ENCODE measurements at regions not wholly inside any gene's neighbourhood (a gene's known extent, or its start where the extent isn't known, plus 50 kb on each side); places are given as distances from the start of the nearest gene placed in this dataset.

DNA sequence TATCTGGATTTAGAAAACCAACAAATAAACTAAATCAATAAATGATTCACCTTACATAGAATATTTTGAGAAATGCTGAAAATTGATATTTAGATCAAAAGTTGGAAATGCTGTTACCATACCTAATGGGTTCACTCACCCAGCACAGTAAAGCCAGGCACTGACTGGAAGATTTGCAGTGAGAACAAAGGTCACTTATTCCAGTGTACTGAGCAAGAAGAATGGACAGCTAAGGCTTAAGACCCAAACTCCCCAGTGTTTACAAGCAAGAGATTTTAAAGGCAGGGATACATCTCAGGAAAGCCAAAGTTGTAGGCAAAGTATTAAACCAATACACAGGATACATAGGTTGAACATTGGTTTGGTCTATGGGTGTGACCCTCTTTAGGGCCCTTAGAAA is 523.9 kb upstream of the PCDH9 start:
- DNase-seq: no peak

DNA sequence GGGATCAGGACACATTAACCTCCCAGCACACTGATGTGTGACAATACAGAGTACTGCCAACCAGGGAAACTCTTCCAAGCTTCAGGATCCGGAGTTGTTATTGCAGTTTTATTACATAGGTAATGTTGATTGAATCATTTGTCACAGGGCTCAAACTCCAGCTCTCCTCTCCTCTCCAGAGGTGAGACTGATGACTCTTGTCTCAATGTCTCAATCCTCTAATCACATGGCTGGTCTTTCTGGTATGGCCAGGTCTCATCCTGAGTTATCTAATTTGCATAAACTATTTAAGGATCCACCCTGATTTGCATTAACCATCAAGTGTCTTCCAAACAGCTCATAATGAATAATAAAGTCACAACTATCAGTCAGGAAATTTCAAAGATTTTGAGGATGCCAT is 522.6 kb upstream of the PCDH9 start:
- no peak for DNase-seq

DNA sequence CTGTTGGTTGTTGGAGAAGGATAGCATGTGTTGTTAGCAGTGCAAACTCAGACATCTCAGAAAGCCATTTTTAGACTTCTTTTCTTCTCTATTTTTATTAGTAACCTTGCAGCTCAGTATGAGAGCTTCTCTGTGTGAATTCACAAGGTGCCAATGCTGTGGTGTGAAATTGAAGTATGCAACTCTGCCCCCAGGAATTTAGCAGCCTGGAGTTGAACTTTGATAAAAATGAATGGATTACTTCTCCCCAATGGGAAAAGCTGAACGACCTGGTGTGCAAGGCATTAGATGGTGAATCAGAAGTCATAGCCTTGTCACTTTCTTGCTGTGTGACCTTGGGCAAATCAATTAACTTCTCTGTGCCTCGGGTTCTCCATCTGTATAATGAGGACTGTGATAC is 512.3 kb upstream of the PCDH9 start:
- DNase-seq: no peak

DNA sequence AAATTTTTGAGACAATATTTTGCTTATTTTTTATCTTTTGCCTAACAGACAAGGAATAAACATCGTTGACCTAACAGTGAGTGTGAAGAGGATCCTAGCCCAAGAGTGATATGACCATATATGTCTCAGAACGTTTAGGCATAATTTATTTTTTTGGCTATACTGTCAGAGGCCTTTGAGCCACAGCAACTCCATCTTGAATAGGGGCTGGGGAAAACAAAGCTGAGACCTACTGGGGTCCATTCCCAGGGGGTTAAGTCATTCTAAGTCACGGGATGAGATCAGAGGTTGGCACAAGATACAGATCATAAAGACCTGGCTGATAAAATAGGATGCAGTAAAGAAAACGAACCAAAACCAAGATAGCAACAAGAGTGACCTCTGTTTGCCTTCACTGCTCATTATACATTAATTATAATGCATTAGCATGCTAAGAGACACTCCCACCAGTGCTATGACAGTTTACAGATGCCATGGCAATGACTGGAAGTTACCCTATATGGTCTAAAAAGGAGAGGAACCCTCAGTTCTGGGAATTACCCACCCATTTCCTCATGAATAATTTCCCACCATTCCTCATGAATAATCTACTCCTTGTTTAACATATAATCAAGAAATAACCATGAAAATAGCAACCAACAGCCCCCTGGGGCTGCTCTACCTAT is 510.9 kb upstream of the PCDH9 start:
- DNase-seq: no peak

DNA sequence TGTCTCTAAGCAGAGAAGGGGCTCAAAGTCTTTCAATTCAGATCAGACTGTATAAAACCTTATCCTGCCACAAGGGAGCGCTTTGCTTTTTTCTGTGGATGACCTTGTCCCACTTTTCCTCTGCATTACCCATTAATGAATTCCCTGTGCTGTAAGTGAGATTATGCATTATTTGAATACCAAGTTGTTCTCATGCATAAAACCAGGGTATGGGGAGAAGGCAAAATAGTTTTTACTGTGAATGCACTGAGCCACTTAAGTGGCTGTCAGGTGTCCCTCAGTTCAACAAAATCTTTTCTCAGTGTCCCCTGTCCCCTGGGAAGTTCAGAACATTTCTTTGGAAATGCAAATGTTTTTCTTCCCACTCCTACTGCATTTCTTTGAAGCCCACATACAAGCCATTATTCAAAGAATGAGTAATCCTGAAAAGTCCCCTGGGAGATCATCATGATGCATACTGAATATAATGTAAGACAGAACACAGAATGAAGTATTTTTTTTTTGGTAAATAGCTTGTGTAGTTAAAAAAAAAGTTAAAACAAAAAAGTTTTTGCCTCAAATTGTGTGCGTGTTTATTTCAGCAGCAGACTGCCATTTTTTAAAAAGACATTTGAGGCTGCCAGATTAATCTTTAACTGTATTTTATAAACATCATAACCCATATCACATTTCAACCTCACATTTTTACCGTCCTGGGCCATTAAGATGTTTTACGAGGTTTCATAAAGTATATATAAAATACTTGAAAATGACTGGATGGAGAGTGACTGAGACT is 506.7 kb upstream of the PCDH9 start:
- DNase-seq: no peak

DNA sequence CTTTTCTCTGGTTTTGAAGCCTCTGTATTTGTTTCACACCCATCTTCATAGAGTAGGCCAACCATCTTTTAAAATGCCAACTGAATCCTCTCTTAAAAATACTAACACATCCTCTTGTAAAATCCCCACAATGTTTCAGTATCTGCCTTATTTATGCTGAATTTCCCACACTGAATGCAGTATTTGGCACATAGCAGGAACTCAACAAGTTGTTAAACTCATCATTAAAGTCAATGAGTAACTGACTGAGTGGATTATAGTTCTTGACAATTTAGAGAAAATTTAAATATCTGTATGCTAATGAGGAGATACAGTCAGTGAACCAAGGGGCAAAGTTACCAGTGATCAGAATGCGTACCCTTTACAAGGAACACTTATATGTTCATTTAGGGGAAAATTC is 505.5 kb upstream of the PCDH9 start:
- DNase-seq: no peak

DNA sequence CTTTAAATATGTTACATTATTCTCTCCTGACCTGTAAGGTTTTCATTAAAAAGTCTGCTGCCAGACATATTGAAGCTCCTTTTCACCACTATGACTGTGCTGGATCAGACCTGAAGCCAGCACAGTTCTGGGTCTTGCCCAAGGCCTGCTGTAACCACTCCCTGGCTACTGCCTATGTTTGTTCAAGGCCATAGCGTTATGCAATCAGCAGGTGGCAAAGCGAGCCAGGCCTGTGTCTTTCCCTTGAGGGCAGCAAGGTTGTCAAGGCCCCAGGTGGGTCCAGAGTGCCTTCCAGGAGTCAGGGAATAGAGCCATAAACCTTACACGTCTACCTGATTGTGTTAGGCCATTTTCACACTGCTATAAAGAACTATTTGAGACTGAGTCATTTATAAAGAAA is 496.8 kb upstream of the PCDH9 start:
- no peak for DNase-seq

DNA sequence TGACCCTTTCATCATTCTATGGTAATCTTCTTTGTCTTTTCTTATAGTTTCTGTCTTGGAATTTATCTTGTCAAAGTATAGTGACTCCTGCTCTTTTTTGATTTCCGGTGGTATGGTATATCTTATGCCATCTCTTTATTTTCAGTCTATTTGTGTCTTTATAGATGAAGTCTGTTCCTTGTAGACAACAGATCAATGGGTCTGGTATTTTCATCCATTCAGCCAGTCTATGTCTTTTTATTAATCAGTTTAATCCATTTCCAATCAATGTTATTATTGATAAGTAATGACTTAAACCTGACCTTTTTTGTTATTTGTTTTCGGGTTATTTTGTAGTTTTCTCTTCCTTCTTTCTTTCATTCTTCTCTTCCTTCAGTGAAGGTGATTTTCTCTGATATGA is 495.9 kb upstream of the PCDH9 start:
- no peak for DNase-seq

DNA sequence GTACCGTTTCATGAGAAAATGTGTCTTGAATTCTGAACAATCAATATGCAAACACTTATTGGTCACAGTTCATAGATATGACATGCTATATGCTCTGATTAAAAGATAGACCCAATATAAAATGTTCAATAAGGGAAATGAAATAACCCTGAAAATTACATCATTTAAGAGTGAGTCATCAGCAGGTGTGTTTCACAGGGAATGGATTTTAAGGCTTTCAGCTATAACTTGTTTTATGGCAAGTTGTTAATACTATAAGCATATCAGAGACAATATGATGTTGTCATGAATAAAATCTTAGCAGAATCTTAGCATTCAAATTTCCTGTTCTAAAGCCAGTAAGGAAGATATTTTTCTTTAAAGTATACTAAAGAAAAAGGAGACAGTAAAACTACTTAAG is 483.4 kb upstream of the PCDH9 start:
- DNase-seq: no peak

DNA sequence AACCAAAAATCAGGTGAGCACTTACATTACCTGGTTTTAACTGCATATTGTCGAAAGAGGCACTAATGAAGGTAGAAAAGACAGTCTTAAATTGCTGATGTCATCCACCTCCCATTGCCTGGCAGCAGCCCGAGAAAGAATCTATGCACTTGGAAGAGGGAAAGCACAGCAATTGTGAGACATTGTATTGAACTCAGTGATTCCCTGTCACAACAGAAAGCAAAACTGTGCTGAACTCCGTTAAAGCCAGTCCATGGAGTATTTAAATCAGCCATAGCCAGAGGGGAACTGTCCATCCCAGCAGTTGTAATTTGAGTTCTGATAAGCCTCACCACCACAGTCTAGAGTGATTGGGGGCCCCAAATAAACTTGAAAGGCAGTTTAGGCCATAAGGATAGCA is 466.6 kb upstream of the PCDH9 start:
- DNase-seq: no peak

DNA sequence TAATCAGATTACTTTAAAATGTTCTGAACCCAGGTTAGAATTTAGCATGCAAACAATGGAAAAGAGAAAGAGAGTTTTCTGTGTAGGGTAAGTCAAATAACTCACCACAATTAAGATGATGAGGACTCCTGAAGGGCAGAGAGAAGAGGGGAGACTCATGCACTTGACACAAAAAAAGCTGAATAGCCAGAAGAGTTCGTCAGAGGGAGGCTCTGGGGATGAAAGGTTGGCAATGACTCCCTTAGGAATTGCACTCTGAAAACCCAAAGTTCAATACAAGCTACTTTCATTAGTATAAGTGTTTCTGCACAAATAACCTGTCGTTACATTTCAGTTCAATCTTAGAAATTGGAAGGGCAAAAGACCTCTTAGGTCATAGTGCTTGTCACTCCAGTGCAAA is 434.4 kb upstream of the PCDH9 start:
- DNase-seq: no peak

DNA sequence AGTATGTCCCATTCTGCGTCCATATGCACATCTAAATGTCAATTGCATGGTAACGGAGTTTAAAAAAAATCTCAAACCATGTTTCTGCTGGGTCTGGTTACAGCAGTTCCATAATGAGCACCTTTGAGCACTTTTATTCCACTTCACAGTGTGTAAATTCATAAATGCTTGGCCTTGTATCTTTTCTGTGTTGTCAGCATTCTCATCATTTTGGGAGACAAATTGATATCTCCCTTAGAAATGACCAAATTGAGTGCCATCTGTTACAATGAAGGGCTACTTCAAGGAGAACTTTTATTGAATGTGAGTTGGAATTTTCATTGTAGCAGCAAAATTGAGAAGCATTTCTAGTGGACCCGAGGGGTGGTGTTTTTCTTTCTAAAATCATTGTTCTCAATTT is 432.9 kb upstream of the PCDH9 start:
- DNase-seq: no peak

DNA sequence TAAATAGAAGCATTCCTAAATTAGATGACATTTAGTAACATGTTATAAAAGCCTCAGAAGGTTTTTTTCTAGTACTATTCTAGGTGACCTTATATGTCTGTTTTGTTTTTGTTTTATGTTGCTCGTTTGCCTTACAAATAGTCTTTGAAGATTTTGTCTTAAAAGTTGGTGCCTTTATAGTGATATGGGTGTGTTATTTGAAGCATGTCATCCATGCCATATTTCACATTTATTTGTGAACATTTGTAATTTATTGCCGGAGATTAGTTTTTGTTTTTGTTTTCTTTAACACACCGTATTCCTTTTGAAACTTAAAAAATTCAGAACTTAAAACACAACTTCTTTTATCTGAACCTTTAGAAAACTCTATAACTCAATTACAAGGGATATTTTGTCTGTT is 422.8 kb upstream of the PCDH9 start:
- no peak for DNase-seq

DNA sequence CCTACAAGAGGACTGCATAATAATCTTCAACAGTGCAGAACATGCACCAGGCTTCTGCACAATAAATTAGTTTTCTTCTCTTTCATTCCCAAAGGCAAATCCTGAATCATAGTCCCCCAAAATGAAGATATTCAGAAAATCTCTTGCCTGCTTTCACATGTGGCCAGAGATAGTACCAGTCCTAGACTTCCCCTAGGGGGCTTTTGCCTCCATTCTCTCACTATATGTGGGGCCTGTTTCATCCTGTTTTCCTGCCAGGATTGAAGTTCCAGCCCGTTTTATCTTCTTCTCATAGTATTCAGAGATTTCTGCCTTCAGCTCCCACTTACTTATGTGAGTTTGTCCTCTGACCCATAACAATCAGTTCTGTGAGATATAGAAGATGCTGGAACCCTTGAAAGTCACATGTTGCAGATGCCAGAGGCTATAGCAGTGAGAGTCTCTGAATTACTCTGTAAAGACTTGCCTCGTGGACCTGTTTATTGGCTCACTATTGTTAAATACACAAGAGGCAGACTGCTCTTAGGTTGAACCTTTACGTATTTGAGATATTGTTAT is 421.9 kb upstream of the PCDH9 start:
- DNase-seq: no peak

DNA sequence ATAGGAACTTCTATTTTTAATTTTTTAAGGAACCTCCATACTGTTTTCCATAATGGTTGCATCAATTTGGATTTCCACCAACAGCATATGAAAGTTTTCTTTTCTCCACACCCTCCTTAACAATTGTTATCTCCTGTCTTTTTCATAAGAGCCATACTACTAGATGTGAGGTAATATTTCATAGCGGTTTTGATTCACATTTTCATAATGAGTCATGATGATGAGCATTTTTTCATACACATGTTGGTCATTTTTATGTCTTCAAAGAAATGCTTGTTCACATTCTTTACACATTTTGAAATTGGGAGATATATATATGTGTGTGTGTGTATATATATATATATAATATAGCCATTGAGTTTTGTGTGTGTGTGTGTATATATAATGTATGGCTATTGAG is 420.3 kb upstream of the PCDH9 start:
- no peak for DNase-seq

DNA sequence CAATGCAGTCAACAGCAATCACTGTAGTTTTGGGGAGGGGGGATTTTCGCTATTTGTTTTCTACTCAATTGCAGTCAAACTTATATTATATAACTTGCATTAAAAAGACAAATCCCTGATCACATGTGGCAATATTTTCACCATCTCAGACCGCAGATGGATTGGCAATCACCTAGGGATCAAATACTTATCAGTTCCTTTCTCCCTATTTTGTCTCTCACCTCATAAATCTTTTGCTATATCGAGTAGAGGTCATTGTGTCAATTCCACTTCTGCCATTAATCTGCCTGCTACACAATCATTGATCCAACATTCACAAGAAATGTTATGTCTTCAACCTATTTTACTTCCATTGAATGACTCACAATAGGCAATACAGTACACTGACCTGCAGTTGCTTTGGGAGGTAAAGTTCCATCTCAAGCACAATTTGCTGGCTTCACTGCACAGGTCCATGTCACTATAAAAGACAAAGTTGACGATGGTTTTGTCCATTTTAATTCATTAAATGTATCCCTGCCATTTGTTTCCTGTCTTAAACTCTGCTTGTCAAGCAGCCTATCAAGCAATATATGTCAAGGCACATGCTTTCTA is 415.8 kb upstream of the PCDH9 start:
- no peak for DNase-seq

DNA sequence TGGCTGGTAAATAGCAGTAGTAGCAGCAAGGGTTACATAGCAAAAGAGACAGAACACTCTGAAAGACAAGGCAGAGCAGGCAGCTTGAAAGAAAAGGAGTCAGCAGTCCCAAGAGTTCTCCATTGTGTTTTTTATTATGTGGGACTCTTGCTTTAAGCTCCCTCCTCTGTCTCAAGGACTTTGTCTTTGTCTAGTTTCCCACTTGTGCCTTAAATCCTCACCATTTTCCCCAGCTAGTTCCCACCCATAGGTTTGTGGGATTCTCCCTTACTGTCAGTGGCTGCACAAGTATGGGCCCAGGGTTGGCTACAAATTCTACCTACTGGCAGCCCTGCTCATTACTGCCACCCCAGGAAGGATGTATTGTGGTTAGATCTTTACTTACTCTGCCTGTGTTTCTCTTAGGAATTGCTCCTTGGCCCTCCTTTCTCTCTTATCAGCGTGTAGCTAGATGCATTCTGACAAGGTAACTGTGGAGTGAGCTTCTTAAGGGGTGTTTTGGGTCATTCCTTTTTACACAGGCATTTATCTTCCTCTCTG is 413.4 kb upstream of the PCDH9 start:
- DNase-seq: no peak

DNA sequence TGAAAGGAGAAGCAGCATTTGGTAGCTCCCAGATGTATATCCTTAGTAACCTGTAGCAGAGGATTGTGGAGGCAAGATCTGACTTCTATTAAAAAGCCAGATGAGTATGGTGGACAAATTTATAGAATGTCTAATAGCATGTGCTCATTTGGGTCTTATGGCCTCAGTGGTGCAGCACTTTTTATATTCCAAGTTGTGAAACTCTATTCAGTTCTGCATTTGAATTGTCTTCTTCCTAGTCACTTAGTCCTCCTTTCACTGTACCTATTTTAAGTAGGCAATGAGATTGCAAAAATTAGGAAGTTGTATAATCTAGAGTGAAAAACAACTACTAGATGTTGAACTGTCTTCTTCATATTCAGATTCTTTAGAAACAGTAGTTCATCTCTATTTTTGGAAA is 412.5 kb upstream of the PCDH9 start:
- no peak for DNase-seq

DNA sequence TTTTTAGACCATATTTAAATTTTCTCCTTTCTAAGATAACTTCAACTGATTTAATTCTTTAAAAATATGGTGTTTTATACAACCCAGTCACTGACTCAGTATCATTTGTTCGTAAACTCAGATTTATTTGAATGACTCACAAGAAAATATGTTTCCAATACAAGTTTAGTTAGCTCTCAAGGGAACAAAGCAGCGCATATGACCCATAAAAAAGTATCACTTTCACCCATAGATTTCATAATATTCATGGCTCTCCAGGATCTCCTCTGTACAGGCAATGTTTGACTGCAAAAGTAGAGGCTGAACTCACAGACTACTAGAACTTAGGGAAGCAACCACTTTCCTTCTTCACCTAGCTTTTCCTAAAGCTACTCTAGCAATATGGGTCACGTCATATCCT is 405.6 kb upstream of the PCDH9 start:
- DNase-seq: no peak

DNA sequence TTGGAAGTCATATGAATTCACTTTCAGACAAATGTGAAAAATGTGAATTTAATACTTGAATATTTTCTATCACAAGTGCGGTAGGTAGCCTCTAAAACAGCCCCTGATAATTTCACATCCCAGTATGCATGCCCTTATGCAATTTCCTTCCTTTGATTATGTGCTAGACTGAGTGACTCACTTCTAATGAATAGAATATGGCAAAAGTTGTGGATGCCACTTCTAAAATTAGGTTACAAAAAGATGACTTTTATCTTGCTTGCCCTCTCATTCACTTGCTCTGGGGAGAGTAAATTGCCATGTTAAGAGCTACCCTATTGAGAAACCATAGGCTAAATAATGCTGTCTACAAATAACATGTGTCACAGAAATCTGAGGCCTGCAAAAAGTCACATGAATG is 402.5 kb upstream of the PCDH9 start:
- DNase-seq: no peak

DNA sequence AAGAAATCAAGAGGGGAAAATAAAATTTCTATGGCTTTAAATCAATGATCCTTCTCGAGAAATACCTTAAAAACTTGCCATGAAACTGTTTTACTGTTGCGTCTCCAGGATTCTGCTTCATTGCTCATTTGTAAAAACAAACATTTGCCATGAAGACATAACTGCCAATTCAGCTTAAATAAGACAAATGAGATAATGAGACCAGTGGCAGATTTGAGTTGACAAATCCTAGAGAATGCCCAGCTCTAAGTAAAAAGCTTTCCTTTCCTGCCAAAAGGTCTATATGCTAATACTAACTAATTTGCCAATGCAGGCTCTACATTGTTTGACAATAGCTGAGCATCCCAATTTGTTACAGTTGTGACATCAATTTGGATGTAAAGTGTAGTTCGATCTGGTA is 400.5 kb upstream of the PCDH9 start:
- DNase-seq: no peak

DNA sequence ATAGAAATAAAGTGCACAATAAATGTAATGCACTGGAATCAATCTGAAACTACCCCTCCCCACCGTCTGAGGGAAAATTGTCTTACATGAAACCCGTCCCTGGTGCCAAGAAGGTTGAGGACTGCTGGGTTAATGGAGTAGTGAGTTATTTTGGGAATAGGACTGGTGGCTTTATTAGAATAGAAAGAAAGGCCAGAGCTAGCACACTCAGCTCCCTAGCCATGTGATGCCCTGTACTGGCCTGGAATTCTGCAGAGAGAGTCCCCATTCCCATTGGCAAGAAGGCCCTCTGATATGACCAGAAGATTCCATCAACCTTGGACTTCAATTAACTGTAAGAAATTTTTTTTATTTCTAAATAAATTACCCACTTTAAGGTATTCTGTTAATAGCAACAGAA is 393.5 kb upstream of the PCDH9 start:
- no peak for DNase-seq

DNA sequence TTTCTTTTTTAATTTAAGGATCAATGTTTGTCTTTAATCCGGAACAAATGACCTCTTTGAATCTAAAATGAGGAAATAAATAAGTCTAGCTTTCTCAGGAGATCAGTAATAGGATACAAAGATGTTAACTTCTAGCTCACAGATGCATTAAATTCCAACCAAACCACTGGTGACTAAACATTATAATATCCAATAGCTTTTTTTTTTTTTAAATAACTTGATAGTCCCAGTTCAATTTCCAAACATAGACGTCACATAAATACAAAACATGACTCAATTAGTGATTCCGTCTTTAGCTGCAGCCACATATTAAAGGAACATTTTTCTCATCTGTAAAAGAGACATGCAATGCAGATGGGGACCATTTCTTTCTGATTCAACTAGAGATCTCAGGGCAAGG is 390.5 kb upstream of the PCDH9 start:
- DNase-seq: no peak

DNA sequence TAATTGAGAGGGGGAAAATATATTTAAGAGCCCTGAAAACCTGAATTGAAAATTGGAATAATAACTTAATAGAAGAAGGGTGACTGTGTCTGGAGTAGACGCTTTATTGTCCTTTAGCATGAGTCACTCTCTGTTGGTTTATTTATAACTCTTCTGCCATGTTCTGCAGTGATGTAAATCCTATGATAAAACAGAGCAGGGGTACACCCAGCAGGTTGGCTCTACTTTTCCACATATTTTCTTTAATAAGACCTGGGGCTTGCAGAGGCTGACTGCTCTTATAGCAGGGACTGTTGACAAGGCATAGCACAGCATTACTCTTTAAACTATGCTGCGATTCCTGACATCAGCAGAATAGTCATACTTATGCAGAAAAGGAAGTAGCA is 389.9 kb upstream of the PCDH9 start:
- no peak for DNase-seq

Measured in CD4-positive, alpha-beta T cell treated with Interferon alpha-2 for 1 hour (primary cell).